HG03196 (cell line): ENCODE measurements at regions not wholly inside any gene's neighbourhood (a gene's known extent, or its start where the extent isn't known, plus 50 kb on each side); places are given as distances from the start of the nearest gene placed in this dataset.

ENCODE experiments used
- ATAC-seq: cut with Tn5 transposase; IDR thresholded peaks from one replicate; pipeline ENCODE4 v1.9.1; 2021; ENCODE audit not compliant: unreplicated experiment

DNA sequence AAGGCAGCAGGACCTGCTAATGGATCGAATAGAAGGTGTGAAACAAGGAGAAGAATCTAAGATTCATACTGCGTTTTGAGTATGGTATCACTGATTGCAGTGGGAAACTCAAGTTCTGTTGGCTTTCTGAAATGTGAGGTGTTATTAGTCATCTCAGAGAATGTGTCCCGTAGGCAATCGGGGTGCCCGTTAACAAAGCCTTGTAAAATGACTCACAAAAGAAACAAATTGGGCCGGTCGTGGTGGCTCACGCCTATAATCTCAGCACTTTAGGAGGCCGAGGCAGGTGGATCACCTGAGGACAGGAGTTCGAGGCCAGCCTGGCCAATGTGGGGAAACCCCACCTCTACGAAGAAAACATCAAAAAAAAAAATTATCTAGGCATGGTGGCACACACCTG lies 118.2 kb upstream of the C7orf33 start:
- ATAC-seq: no peak

DNA sequence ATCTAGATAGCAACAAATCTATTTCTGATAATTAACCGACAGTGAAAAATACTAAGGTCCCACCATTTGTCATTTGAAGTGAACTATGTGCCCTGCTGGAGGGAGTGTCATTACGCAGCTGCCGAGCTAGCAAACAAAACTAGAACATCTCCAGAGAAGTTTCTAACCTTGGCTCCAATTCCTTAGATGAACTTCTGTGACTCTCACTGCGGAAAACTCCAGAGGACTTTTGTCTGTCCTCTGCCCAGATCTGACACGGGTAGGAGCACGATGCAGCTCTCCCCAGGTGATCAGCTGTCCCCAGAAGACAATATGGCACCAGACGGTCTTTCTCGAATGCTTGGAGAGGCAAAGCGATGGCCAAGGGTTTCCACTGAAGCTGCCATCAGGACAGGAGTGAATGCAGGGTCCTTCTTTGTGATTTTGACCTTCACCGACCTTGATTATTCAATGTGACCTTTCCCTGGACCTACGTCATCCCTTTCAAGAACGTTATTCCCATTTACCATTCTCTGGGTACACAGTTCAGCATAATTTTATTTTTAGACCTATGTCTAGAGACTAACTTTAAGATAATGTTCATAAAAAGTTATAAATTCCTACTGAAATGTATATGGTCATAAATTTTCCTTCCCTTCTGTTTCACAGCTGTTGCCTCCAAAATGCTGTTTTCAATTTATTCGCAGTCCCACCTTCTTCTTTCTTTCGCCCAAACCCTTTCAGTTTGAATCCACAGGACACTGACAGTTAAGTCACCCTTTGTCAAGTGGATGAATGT lies 116.7 kb upstream of the C7orf33 start:
- ATAC-seq: no peak

DNA sequence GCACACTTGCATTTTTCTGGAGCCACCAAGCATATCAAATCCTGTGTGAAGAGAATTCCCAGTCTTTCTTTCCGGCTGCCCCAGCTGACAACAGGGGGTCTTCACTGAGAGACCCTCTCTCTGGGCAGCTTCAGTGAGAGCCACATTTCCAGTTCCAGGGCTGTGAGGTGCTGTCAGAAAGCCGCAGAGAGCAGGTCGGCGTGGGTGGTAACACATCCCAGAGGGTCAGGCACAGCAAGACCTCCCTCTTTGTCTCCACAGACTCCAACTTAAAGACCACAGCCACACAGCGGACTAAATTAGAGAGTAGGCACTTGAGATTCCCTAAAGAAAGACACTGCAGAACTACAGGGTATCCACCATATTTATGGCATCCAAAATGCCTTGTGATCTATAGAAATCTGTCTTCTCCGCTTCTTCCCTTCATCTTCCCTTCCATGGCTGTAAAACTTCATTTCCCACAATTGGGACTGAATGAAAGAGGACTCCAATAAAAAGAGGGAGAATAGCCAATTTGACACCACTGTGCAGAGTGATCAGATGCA lies 116.0 kb upstream of the C7orf33 start:
- ATAC-seq: no peak

DNA sequence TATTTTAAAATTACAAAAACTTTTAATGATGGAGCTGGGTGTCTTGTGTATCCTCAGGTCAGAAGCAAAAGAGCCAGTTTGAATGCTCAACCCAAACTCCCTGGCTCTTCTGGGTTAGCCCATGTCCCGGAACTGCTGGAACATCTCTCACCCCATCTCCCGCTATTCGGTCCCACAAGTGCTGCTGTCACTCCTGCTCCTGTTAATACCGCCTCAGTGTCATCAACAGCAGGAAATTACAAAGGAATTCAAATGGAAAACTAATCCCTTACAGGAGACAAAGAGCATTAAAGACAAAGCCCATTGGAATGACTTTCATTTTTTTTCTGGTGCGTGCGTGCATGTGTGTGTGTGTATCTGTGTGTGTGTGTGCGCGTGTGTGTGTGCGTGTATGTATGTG lies 112.0 kb upstream of the C7orf33 start:
- ATAC-seq: no peak

- no peak for ATAC-seq
These were observed 110.0 kb upstream of the C7orf33 start for GRCh38 chr7:148480479-148481146.

GRCh38 chr7:148481147-148481526 lies 109.4 kb upstream of the C7orf33 start:
- ATAC-seq: no peak

- no peak for ATAC-seq
These were observed 108.5 kb upstream of the C7orf33 start for GRCh38 chr7:148481971-148482626.

GRCh38 chr7:148483515-148484308 lies 106.9 kb upstream of the C7orf33 start:
- no peak for ATAC-seq

DNA sequence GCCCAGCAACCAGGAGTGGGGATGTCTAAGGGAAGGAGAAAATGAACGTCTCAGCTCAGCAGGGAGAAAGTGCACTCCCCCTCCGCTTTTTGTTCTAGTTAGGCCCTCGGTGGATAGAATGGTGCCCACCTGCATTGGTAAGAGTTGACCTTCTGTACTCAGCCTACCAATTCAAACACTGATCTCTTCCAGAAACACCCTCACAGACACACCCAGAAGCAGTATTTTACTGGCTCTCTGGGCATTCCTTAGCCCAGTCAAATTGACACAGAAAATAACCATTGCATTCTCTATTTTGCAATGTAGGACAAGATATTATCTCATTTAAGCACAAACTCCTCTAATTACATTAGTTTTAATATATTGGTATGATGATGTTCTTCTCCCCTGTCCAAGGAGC lies 106.1 kb upstream of the C7orf33 start:
- ATAC-seq: no peak

GRCh38 chr7:148485618-148486017 lies 104.9 kb upstream of the C7orf33 start:
- no peak for ATAC-seq

DNA sequence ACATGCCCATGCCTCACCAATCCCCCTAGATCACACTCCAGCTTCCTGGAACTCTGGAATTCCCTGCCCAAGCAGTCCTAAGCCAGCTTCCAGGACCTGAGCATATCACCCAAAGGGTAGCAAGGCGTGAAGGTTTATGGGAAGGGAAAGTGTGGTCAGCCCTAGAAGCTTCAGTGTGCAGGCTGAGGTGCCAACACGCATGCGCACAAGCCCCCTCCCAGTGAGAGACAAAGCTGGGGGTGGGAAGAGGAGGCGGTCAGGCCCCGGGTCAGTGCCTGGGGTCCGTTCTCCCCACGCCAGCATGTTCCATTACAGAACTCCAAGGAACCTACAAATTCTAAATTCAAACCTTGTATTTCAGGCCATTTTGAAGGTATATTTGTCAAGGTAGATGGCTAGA lies 103.6 kb upstream of the C7orf33 start:
- no peak for ATAC-seq

GRCh38 chr7:148487912-148488311 lies 102.7 kb upstream of the C7orf33 start:
- no peak for ATAC-seq

DNA sequence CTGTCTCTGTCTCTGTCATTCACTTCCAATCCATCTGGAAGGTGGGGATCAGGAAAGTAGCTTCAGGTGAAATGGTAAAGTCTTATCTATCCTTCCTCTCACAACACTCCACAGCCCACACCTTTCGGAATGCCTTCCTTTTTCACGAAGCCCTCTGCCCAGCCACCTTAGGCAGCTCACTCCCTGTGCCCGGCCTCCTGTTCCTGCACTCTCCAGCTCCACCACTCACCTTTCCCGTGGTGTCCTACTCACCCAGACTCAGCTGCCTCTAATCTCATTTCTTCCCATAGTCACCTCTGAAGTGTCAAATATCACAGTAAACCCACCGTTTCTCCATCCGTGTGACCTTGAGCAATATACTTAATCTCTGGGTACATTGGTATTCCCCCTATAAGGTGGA lies 100.9 kb upstream of the C7orf33 start:
- no peak for ATAC-seq

DNA sequence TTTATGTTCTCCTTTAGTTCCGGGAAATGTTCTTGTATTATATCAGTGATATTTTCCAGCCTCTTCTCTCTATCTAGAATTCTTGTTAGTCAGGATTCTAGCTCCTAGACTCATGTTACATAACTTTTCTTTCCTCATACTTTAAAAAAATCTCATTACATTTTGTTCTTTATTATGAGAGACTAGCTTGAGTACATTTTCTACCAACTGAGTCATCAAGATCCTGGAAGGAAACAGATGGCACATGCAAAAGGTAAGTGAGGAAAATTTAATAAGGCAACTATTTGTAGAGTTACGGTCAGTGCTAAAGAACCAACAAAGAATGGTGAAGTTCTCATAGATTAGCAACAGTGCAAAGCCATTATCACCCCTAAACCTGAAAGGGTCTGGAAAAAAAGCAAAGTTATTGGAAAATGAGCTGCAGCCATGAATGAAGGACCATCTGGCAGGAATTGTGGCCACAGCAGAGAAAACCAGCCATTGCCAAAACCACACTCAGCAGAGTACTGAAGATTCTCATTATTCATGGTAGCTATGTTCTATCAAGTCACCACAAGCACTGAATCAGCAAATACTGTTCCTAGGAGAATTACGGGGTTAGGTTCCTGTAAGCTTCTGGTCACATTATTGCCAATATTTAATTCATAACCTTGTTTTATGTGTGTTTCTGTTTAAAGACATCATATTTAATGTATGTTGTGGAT lies 98.3 kb upstream of the C7orf33 start:
- no peak for ATAC-seq

DNA sequence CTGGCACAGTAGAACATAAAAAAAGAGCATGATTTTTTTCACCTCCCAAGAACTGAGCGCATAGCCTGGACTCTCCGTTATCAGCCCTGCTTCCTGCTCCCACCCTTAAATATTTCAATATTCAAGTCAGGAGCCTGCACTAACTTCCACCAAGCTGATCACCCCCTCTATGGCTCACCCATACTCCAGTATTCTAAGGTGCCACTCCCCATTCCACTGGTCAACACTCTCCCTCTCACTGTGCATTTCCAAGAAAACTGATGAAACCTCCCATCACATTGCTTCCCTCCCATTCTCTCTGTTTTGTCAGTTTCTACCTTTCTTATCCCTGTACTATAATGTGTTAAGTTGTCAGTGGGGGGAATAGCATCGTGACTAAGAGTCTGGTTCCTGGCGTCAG lies 95.0 kb upstream of the C7orf33 start:
- ATAC-seq: no peak

DNA sequence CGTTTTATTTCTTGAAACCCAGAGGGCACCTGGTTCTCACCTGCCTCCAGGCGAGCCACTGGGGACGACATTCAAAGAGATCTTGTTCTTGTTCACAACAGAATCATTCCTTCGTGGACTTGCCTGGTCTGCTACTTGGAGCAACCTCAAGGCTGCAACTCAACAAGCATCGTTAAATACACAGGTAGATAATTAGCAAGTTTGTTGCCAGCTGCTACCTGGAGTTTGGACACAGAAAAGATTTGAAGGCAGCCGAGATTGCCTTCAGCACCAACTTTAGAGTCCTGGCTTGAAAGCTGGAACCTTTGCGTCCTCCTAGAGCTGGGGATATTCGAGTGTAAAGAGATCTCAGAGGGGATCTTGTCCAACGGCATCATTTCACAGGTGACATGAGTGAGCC lies 89.6 kb upstream of the C7orf33 start:
- ATAC-seq: no peak

- no peak for ATAC-seq
These were observed 86.6 kb upstream of the C7orf33 start for GRCh38 chr7:148503900-148504487.

DNA sequence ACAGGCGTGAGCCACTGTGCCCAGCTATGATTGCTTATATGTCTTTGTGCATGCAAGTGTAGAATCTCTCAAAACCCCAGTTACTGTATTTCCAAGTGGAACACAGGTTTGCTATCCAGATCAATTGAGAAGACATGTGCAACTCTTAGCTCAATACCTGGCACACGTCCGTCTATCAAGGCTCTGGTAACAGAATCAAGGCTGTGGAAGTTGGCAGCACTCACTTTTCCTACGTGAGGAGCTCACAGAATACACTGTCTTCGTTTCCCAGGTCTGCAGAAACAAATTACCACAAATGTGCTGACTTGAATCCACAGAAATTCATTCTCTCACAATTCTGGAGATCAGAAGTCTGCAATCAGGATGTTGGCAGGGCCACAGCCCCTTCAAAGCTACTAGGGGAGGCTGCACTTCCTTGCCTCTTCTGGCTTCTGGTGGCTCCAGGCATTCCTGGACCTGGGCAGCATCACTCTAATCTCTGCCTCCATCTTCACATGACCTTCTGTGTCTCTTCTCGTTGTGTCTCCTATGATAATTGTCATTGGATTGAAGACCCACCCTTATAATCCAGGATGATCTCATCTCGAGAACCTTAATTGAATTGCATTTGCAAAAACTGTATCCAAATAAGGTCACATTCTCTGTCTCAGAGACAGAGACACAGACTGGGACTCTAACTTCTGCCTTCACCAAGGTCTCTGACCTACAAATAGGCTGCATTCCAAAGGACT lies 84.8 kb upstream of the C7orf33 start:
- no peak for ATAC-seq

DNA sequence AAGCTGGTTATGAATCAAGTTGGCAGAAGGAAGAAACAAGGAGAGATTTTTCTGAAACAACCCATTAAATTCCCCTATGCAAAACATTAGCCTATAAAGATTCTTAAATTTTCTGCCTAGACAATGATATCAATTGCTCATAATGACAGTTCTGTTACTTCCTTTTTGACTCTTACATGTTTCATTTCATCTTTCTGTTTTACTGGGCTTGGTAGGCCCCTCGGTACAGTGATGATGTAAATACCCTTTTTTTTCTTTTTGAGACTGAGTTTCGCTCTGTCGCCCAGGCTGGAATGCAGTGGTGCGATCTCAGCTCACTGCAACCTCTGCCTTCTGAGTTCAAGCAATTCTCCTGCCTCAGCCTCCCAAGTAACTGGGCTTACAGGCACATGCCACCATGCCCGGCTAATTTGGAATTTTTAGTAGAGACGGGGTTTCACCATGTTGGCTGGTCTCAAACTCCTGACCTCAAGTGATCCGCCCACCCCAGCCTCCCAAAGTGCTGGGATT lies 83.4 kb upstream of the C7orf33 start:
- ATAC-seq: peak; percentile 97
